IPS DF 4.7 (cell line): ENCODE measurements at regions not wholly inside any gene's neighbourhood (a gene's known extent, or its start where the extent isn't known, plus 50 kb on each side); places are given as distances from the start of the nearest gene placed in this dataset.
"Not testable (repeated sequence)": the region's sequence is repeated elsewhere in the genome, so short reads cannot be mapped to it uniquely, and the experiment has no call there.

Source experiments
- DNase-seq: peaks from one replicate; pipeline ENCODE4 v3.0.0-alpha.2; 2013; ENCODE audit warnings: low spot score; ENCODE audit errors: extremely low read depth

- no peak for DNase-seq
Measured at GRCh38 chr16:26710450-26710849, 356.3 kb upstream of the C16orf82 start.

GRCh38 chr16:26712876-26713275 lies 353.9 kb upstream of the C16orf82 start:
- DNase-seq, result no peak

- DNase-seq, result no peak
Measured at GRCh38 chr16:26715969-26716368, 350.8 kb upstream of the C16orf82 start.

GRCh38 chr16:26717826-26718225 lies 348.9 kb upstream of the C16orf82 start:
- DNase-seq, result no peak

- no peak for DNase-seq
Measured at GRCh38 chr16:26721290-26721689, 345.4 kb upstream of the C16orf82 start.

- not testable (repeated sequence) for DNase-seq
Measured at GRCh38 chr16:26721957-26722356, 344.8 kb upstream of the C16orf82 start.

- DNase-seq, result no peak
Measured at GRCh38 chr16:26724189-26724588, 342.5 kb upstream of the C16orf82 start.

- no peak for DNase-seq
Measured at GRCh38 chr16:26727848-26728247, 338.9 kb upstream of the C16orf82 start.

GRCh38 chr16:26729951-26730541 lies 336.7 kb upstream of the C16orf82 start:
- DNase-seq, result no peak

- DNase-seq, result no peak
Measured at GRCh38 chr16:26731729-26732128, 335.0 kb upstream of the C16orf82 start.

- DNase-seq, result no peak
Measured at GRCh38 chr16:26733710-26734109, 333.0 kb upstream of the C16orf82 start.

- DNase-seq, result no peak
Measured at GRCh38 chr16:26735521-26735920, 331.2 kb upstream of the C16orf82 start.

- DNase-seq, result no peak
Measured at GRCh38 chr16:26736084-26736483, 330.6 kb upstream of the C16orf82 start.

- no peak for DNase-seq
Measured at GRCh38 chr16:26740771-26741170, 326.0 kb upstream of the C16orf82 start.

- DNase-seq, result no peak
Measured at GRCh38 chr16:26742040-26742439, 324.7 kb upstream of the C16orf82 start.

GRCh38 chr16:26744430-26744829 lies 322.3 kb upstream of the C16orf82 start:
- DNase-seq, result no peak

GRCh38 chr16:26747760-26748159 lies 319.0 kb upstream of the C16orf82 start:
- no peak for DNase-seq

- DNase-seq, result no peak
Measured at GRCh38 chr16:26749072-26749471, 317.7 kb upstream of the C16orf82 start.

GRCh38 chr16:26752166-26752565 lies 314.6 kb upstream of the C16orf82 start:
- no peak for DNase-seq

- DNase-seq, result no peak
Measured at GRCh38 chr16:26756633-26757032, 310.1 kb upstream of the C16orf82 start.

GRCh38 chr16:26762594-26762993 lies 304.1 kb upstream of the C16orf82 start:
- DNase-seq, result no peak

GRCh38 chr16:26765087-26765486 lies 301.6 kb upstream of the C16orf82 start:
- no peak for DNase-seq

GRCh38 chr16:26768385-26769010 lies 298.2 kb upstream of the C16orf82 start:
- DNase-seq, result no peak
